Activated B cell treated with CpG ODN at 0.5 μM for 24 hours (primary cell): ENCODE measurements at regions not wholly inside any gene's neighbourhood (a gene's known extent, or its start where the extent isn't known, plus 50 kb on each side); places are given as distances from the start of the nearest gene placed in this dataset.
A peak's percentile ranks its signal among the peaks of the same experiment; 100 is the strongest.

Source experiments
- ATAC-seq: fragments of 200-7000 bp; cut with Tn5 transposase; one replicate; pipeline ENCODE4 v1.10.0; 2021; ENCODE audit warnings: low read depth, mild to moderate bottlenecking, moderate library complexity
- CTCF ChIA-PET: fragments of 350-600 bp; sonication (Branson Sonifier 250); formaldehyde crosslinking; loops from one replicate; lab custom pipeline; 2021; ENCODE audit warnings: antibody characterized with exemption; lab: Charles Lee
- POLR2A ChIA-PET: fragments of 350-600 bp; sonication (Branson Sonifier 250); formaldehyde crosslinking; loops from one replicate; lab custom pipeline; 2021; ENCODE audit warnings: antibody characterized with exemption; lab: Charles Lee
- DNase-seq: peaks from one replicate; pipeline ENCODE4 v3.0.0; 2022
- H3K27ac Mint-ChIP-seq: one replicate; pipeline ENCODE4 v1.8.0; 2020; ENCODE audit warnings: mixed read lengths
- H3K27me3 Mint-ChIP-seq: one replicate; pipeline ENCODE4 v1.8.0; 2021; ENCODE audit warnings: mixed read lengths
- H3K36me3 Mint-ChIP-seq: one replicate; pipeline ENCODE4 v1.8.0; 2021; ENCODE audit warnings: low read depth, mixed read lengths
- H3K4me1 Mint-ChIP-seq: one replicate; pipeline ENCODE4 v1.8.0; 2021; ENCODE audit warnings: mixed read lengths
- H3K4me3 Mint-ChIP-seq: one replicate; pipeline ENCODE4 v1.8.0; 2020; ENCODE audit warnings: mild to moderate bottlenecking, mixed read lengths
- H3K9me3 Mint-ChIP-seq: one replicate; pipeline ENCODE4 v1.8.0; 2020; ENCODE audit warnings: mixed read lengths
- intact Hi-C: fragments of 100-400 bp; cut with micrococcal nuclease; formaldehyde crosslinking; loops from one replicate; pipeline ENCODE4 v1.15.1; 2024
- TF ChIP-seq, protein P1 (sequence below): fragments of 200-600 bp; IDR thresholded peaks from one replicate; pipeline ENCODE4 v1.8.0; 2022; ENCODE audit warnings: antibody characterized with exemption, mild to moderate bottlenecking

- peaks cover 94% of the 10 kb centered on the region for H3K4me1 Mint-ChIP-seq
These were observed 236.1 kb upstream of the PLEKHG7 start for GRCh38 chr12:92466391-92467305.

GRCh38 chr12:92465786-92466295 is 236.9 kb upstream of the PLEKHG7 start:
- ChIA-PET CTCF (interaction anchor here (0.6 to 1.7 kb wide), 6 partner anchors 20 to 322 kb away, joined by 3 to 5 read pairs (median 3); no protein-coding TSS in a partner anchor), POLR2A (interaction anchor here (0.6 to 11.5 kb wide), 31 partner anchors 8 to 654 kb away, joined by 3 to 269 read pairs (median 4); partner anchors contain the start of gene BTG1)
- ATAC-seq (no peak), DNase-seq (no peak)
- Mint-ChIP-seq H3K9me3 (no peaks in the 10 kb centered on the region), H3K4me3 (peak overlapping the region; percentile 93), H3K27ac (peak overlapping the region; percentile 99), H3K27me3 (no peaks in the 10 kb centered on the region), H3K4me1 (peaks cover 94% of the 10 kb centered on the region), H3K36me3 (peaks cover 21% of the 10 kb centered on the region)
- intact Hi-C loops, result loop anchor here (1.0 to 10.0 kb wide), 7 partner anchors 21 to 1081 kb away; no protein-coding TSS in a partner anchor
- TF ChIP-seq, protein P1, sequence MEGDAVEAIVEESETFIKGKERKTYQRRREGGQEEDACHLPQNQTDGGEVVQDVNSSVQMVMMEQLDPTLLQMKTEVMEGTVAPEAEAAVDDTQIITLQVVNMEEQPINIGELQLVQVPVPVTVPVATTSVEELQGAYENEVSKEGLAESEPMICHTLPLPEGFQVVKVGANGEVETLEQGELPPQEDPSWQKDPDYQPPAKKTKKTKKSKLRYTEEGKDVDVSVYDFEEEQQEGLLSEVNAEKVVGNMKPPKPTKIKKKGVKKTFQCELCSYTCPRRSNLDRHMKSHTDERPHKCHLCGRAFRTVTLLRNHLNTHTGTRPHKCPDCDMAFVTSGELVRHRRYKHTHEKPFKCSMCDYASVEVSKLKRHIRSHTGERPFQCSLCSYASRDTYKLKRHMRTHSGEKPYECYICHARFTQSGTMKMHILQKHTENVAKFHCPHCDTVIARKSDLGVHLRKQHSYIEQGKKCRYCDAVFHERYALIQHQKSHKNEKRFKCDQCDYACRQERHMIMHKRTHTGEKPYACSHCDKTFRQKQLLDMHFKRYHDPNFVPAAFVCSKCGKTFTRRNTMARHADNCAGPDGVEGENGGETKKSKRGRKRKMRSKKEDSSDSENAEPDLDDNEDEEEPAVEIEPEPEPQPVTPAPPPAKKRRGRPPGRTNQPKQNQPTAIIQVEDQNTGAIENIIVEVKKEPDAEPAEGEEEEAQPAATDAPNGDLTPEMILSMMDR, result no peak

More at GRCh38 chr12:92466391-92467305, 236.1 kb upstream of the PLEKHG7 start:
- ChIA-PET CTCF (interaction anchor here (0.6 to 1.7 kb wide), 5 partner anchors 21 to 323 kb away, joined by 3 to 5 read pairs (median 3); no protein-coding TSS in a partner anchor), POLR2A (interaction anchor here (0.6 to 11.5 kb wide), 23 partner anchors 20 to 329 kb away, joined by 3 to 269 read pairs (median 7); partner anchors contain the start of gene BTG1)
- peak overlapping the region; percentile 99 for H3K27ac Mint-ChIP-seq
- no peaks in the 10 kb centered on the region for H3K9me3 Mint-ChIP-seq
- TF ChIP-seq, protein P1, result no peak
- peaks cover 21% of the 10 kb centered on the region for H3K36me3 Mint-ChIP-seq
- no peaks in the 10 kb centered on the region for H3K27me3 Mint-ChIP-seq
- ATAC-seq, result peak; percentile 74
- H3K4me3 Mint-ChIP-seq, result peak overlapping the region; percentile 93
- intact Hi-C loops, result loop anchor here (1.0 to 10.0 kb wide), 8 partner anchors 21 to 1082 kb away; no protein-coding TSS in a partner anchor
- peak; percentile 51 for DNase-seq

- no peak for DNase-seq
- Mint-ChIP-seq H3K4me1 (peaks cover 94% of the 10 kb centered on the region), H3K9me3 (no peaks in the 10 kb centered on the region), H3K4me3 (peak overlapping the region; percentile 93), H3K27ac (peak overlapping the region; percentile 99), H3K36me3 (peaks cover 16% of the 10 kb centered on the region), H3K27me3 (no peaks in the 10 kb centered on the region)
- CTCF ChIA-PET, result interaction anchor here (0.9 to 1.5 kb wide), 3 partner anchors 18 to 34 kb away, joined by 3 to 4 read pairs (median 3); no protein-coding TSS in a partner anchor
- TF ChIP-seq, protein P1, result no peak
- intact Hi-C loops, result loop anchor here (10.0 kb wide), 1 partner anchor 1080 kb away; no protein-coding TSS in a partner anchor
- ATAC-seq, result no peak
- POLR2A ChIA-PET, result interaction anchor here (0.7 to 11.5 kb wide), 17 partner anchors 9 to 320 kb away, joined by 3 to 269 read pairs (median 7); partner anchors contain the start of gene BTG1
These were observed 237.9 kb upstream of the PLEKHG7 start for GRCh38 chr12:92464911-92465310.

DNA sequence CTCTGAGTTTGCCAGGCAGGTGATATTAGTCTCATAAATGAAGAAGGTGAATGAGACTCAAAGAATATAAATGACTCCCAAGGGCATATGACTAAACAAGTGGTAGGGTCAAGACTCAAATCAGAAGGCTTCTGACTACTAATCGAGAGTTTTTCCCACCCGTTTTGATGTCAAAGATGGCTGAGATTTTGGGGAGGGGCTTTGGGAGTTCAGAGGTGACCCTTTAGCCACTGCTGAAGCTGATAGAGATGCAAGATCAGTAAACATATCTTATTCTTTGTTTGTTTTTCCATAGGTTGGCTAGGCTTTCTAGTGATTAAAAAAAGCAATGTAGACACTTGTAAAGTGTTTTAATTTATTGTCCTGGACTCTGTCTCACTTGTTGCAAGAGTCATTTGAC is 239.6 kb upstream of the PLEKHG7 start:
- POLR2A ChIA-PET, result interaction anchor here (1.7 to 11.5 kb wide), 6 partner anchors 17 to 318 kb away, joined by 6 to 269 read pairs (median 14); partner anchors contain the start of gene BTG1
- TF ChIP-seq, protein P1, result no peak
- Mint-ChIP-seq H3K36me3 (peaks cover 13% of the 10 kb centered on the region), H3K27ac (peak overlapping the region; percentile 99), H3K27me3 (no peaks in the 10 kb centered on the region), H3K9me3 (no peaks in the 10 kb centered on the region), H3K4me3 (peak overlapping the region; percentile 24), H3K4me1 (peaks cover 92% of the 10 kb centered on the region)
- intact Hi-C loops, result loop anchor here (10.0 kb wide), 1 partner anchor 1078 kb away; no protein-coding TSS in a partner anchor
- CTCF ChIA-PET, result interaction anchor here (2.0 to 2.8 kb wide), 2 partner anchors 17 to 107 kb away, joined by 6 to 13 read pairs; no protein-coding TSS in a partner anchor
- ATAC-seq, result no peak
- no peak for DNase-seq
